ENCODE measurements at regions not wholly inside any gene's neighbourhood (a gene's known extent, or its start where the extent isn't known, plus 50 kb on each side); places are given as distances from the start of the nearest gene placed in this dataset.

DNA sequence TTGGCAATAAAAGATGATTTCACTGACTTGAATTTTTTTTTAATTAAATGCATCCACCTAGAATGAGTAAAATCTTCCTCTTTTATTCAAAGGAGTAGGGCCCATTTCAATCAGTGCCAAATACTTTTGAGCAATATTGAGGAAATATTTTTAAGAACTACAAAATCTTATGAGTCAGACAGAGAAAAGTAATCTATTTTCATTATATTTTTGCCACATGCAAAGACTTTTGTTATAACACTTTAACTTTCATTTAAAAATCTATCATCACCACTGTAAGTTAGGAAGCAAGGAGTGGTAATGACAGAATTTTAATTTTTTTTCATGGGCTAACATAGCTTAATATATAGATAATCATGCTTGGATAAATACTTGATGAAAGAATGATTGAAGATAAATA lies 345.2 kb upstream of the KITLG start:
- Histone ChIP-seq H3K4me3 (ENCODE audit: low read depth, low read length) (no peak overlapping the region), H3K9me3 (no peaks in the 10 kb centered on the region), H3K4me1 (no peaks in the 10 kb centered on the region), H3K36me3 (no peaks in the 10 kb centered on the region), H3K27me3 (no peaks in the 10 kb centered on the region)
- TF ChIP-seq, protein P1, sequence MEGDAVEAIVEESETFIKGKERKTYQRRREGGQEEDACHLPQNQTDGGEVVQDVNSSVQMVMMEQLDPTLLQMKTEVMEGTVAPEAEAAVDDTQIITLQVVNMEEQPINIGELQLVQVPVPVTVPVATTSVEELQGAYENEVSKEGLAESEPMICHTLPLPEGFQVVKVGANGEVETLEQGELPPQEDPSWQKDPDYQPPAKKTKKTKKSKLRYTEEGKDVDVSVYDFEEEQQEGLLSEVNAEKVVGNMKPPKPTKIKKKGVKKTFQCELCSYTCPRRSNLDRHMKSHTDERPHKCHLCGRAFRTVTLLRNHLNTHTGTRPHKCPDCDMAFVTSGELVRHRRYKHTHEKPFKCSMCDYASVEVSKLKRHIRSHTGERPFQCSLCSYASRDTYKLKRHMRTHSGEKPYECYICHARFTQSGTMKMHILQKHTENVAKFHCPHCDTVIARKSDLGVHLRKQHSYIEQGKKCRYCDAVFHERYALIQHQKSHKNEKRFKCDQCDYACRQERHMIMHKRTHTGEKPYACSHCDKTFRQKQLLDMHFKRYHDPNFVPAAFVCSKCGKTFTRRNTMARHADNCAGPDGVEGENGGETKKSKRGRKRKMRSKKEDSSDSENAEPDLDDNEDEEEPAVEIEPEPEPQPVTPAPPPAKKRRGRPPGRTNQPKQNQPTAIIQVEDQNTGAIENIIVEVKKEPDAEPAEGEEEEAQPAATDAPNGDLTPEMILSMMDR (IDR thresholded peaks at IDR 0.05; ENCODE audit: low read depth, low read length) = no peak
- no peak for DNase-seq

DNA sequence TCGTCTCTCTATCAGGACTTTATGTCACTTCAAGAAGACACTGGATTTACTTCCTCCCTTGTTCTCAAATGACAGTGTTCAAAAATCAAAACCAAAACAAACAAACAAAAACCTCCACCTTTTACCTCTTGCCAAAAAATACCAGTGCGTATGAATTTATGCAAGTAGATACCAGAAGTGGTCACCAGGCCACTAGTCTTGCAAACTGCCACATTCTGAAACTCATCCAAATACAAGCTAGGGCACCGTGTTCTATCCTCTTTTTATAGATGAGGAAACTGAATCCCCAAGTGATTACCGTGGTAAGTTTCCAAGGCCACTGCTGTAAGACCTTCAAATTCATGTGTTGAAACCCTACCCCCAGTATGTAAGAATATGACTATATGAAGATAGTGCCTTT lies 343.9 kb upstream of the KITLG start:
- Histone ChIP-seq H3K27me3 (no peaks in the 10 kb centered on the region), H3K36me3 (no peaks in the 10 kb centered on the region), H3K4me1 (no peaks in the 10 kb centered on the region), H3K9me3 (no peaks in the 10 kb centered on the region), H3K4me3 (ENCODE audit: low read depth, low read length) (no peak overlapping the region)
- no peak for DNase-seq
- TF ChIP-seq, protein P1 (IDR thresholded peaks at IDR 0.05; ENCODE audit: low read depth, low read length) = no peak

- no peak for DNase-seq
- H3K9me3 ChIP-seq = no peaks in the 10 kb centered on the region
- H3K4me1 ChIP-seq = no peaks in the 10 kb centered on the region
- no peak overlapping the region for H3K4me3 ChIP-seq (ENCODE audit: low read depth, low read length)
- no peaks in the 10 kb centered on the region for H3K27me3 ChIP-seq
- TF ChIP-seq, protein P1 (IDR thresholded peaks at IDR 0.05; ENCODE audit: low read depth, low read length) = no peak
- no peaks in the 10 kb centered on the region for H3K36me3 ChIP-seq
These were observed 343.4 kb upstream of the KITLG start for GRCh38 chr12:88923631-88924030.

- Histone ChIP-seq H3K27me3 (no peaks in the 10 kb centered on the region), H3K9me3 (no peaks in the 10 kb centered on the region), H3K4me1 (no peaks in the 10 kb centered on the region), H3K36me3 (no peaks in the 10 kb centered on the region), H3K4me3 (ENCODE audit: low read depth, low read length) (no peak overlapping the region)
- TF ChIP-seq, protein P1 (IDR thresholded peaks at IDR 0.05; ENCODE audit: low read depth, low read length) = no peak
- no peak for DNase-seq
These were observed 342.5 kb upstream of the KITLG start for GRCh38 chr12:88922816-88923215.

DNA sequence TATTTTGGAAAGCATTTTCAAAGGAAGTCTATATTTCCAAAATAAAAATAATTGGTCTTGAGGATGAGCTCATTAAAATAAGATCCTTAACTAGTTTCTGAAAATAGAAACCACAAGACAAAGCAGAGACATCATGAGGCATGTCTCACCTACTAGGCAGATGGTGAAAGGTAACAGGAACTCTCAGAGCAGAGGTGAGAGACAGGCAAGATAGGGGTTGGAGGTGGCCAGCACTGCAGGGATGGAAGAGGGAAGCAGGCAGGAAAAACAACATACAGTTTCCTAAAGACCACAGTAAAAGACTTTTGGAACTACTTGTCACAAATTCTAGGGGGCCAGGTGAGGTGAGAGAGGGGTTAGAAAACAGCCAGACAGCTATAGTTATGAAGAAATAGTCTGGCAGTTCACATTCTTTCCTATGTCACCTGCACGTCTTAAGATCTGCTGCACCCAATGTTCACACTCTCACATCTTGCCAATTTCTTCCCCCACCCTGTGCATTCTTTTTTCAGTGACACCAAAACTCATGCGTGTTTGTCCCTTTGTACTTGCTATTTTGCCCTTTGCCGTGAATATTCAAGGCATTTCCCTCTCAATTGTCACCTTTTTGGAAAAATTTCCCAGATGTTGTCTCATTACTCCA lies 341.7 kb upstream of the KITLG start:
- TF ChIP-seq, protein P1 (IDR thresholded peaks at IDR 0.05; ENCODE audit: low read depth, low read length) = no peak
- DNase-seq = no peak
- no peak overlapping the region for H3K4me3 ChIP-seq (ENCODE audit: low read depth, low read length)

DNA sequence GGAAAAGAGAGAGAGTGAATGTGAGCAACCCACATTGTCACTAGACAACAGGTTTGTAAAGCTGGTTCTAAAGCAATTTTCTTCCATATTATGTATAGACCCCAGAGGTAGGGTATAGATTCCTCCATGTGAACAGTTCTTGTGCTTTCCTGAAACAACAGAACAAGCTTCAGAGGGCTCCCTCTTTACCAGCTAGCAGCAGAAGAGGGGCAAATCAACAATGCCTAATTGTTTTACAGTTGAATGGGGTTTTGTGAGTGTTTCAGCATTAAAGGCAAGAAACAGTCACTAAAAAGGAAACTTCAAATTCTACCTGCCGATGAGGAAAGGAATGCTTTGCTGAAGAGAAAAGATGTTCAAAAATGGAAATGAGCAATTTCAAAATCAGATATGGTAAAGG lies 341.2 kb upstream of the KITLG start:
- H3K4me1 ChIP-seq = no peaks in the 10 kb centered on the region
- no peak overlapping the region for H3K4me3 ChIP-seq (ENCODE audit: low read depth, low read length)
- no peaks in the 10 kb centered on the region for H3K27me3 ChIP-seq
- TF ChIP-seq, protein P1 (IDR thresholded peaks at IDR 0.05; ENCODE audit: low read depth, low read length) = no peak
- no peaks in the 10 kb centered on the region for H3K9me3 ChIP-seq
- H3K36me3 ChIP-seq = no peaks in the 10 kb centered on the region
- no peak for DNase-seq

More for the DNA sequence above, 341.7 kb upstream of the KITLG start:
- Histone ChIP-seq H3K9me3 (no peaks in the 10 kb centered on the region), H3K4me1 (no peaks in the 10 kb centered on the region), H3K36me3 (no peaks in the 10 kb centered on the region), H3K27me3 (no peaks in the 10 kb centered on the region)
